Activated B cell treated with CpG ODN at 0.5 μM for 24 hours (primary cell): ENCODE measurements at regions not wholly inside any gene's neighbourhood (a gene's known extent, or its start where the extent isn't known, plus 50 kb on each side); places are given as distances from the start of the nearest gene placed in this dataset.

ENCODE experiments used
- ATAC-seq: fragments of 200-7000 bp; cut with Tn5 transposase; one replicate; pipeline ENCODE4 v1.10.0; 2021; ENCODE audit warnings: low read depth, mild to moderate bottlenecking, moderate library complexity
- CTCF ChIA-PET: fragments of 350-600 bp; sonication (Branson Sonifier 250); formaldehyde crosslinking; loops from one replicate; lab custom pipeline; 2021; ENCODE audit warnings: antibody characterized with exemption; lab: Charles Lee
- POLR2A ChIA-PET: fragments of 350-600 bp; sonication (Branson Sonifier 250); formaldehyde crosslinking; loops from one replicate; lab custom pipeline; 2021; ENCODE audit warnings: antibody characterized with exemption; lab: Charles Lee
- DNase-seq: peaks from one replicate; pipeline ENCODE4 v3.0.0; 2022
- H3K27ac Mint-ChIP-seq: one replicate; pipeline ENCODE4 v1.8.0; 2020; ENCODE audit warnings: mixed read lengths
- H3K27me3 Mint-ChIP-seq: one replicate; pipeline ENCODE4 v1.8.0; 2021; ENCODE audit warnings: mixed read lengths
- H3K36me3 Mint-ChIP-seq: one replicate; pipeline ENCODE4 v1.8.0; 2021; ENCODE audit warnings: low read depth, mixed read lengths
- H3K4me1 Mint-ChIP-seq: one replicate; pipeline ENCODE4 v1.8.0; 2021; ENCODE audit warnings: mixed read lengths
- H3K4me3 Mint-ChIP-seq: one replicate; pipeline ENCODE4 v1.8.0; 2020; ENCODE audit warnings: mild to moderate bottlenecking, mixed read lengths
- H3K9me3 Mint-ChIP-seq: one replicate; pipeline ENCODE4 v1.8.0; 2020; ENCODE audit warnings: mixed read lengths
- intact Hi-C: fragments of 100-400 bp; cut with micrococcal nuclease; formaldehyde crosslinking; loops from one replicate; pipeline ENCODE4 v1.15.1; 2024
- TF ChIP-seq, protein P1 (sequence below): fragments of 200-600 bp; IDR thresholded peaks from one replicate; pipeline ENCODE4 v1.8.0; 2022; ENCODE audit warnings: antibody characterized with exemption, mild to moderate bottlenecking

DNA sequence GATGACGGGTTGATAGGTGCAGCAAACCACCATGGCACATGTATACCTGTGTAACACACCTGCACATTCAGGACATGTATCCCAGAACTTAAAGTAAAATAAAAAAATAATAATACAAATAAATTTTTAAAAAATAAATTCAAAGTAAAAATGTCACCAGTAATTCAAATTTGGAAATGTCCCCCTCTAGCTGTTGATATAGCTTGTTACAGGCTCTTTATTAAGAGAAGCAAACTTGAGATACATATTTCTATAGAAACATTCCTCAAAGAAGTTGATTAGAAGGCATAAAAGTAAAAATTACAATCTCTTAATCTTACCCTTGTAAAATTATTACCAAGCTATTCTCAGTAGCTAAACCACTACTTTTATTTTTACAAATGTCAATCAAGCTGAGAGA is 1397.0 kb downstream of the FAM133A start:
- DNase-seq (no peak), ATAC-seq (no peak)
- H3K4me1 Mint-ChIP-seq: no peaks in the 10 kb centered on the region
- H3K4me3 Mint-ChIP-seq: no peak overlapping the region
- intact Hi-C loops: no loop called here
- ChIA-PET POLR2A (no interaction called here), CTCF (no interaction called here)
- no peaks in the 10 kb centered on the region for H3K27me3 Mint-ChIP-seq
- H3K36me3 Mint-ChIP-seq: no peaks in the 10 kb centered on the region
- H3K9me3 Mint-ChIP-seq: no peaks in the 10 kb centered on the region
- no peak overlapping the region for H3K27ac Mint-ChIP-seq
- TF ChIP-seq, protein P1, sequence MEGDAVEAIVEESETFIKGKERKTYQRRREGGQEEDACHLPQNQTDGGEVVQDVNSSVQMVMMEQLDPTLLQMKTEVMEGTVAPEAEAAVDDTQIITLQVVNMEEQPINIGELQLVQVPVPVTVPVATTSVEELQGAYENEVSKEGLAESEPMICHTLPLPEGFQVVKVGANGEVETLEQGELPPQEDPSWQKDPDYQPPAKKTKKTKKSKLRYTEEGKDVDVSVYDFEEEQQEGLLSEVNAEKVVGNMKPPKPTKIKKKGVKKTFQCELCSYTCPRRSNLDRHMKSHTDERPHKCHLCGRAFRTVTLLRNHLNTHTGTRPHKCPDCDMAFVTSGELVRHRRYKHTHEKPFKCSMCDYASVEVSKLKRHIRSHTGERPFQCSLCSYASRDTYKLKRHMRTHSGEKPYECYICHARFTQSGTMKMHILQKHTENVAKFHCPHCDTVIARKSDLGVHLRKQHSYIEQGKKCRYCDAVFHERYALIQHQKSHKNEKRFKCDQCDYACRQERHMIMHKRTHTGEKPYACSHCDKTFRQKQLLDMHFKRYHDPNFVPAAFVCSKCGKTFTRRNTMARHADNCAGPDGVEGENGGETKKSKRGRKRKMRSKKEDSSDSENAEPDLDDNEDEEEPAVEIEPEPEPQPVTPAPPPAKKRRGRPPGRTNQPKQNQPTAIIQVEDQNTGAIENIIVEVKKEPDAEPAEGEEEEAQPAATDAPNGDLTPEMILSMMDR: no peak

DNA sequence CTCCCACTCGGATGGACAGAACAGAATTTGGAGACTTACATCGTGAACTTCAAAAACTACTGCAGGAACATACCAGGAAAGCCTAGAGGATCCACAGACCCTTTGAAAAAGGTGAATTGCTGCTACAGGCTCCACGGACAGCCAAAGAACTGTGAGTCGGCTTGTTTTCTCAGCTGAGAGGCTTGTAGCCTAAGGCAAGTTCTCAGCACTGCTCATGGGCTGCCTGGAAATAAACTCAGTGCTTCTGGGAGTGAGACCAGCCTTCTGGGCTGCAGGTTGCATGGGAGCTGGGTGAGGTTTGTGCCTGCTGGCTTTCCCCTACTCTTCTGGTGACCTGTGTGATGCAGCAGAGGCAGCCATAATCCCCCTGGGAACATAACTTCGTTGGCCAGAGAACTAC is 1397.6 kb downstream of the FAM133A start:
- intact Hi-C loops: no loop called here

DNA sequence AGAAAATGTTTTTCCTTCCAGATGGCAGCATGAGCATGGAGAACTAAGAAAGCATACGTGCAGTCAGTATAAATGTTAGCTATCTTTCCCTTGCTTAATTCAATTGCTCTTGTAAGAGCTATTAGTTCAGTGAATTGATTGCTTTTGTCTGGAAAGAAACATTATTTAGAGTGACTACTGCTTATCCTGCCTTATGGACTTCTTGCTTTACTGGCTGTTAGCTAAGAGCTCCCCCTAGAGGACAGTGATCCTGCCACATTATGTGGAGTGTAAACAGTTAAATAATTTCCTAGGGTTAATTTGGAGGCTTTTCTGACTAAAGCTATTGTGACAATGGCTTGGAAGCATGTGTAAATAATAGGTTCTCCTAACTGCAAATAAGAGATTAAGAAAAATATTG is 1402.4 kb downstream of the FAM133A start:
- TF ChIP-seq, protein P1: no peak
- DNase-seq (no peak), ATAC-seq (no peak)
- ChIA-PET POLR2A (no interaction called here), CTCF (no interaction called here)
- Mint-ChIP-seq H3K9me3 (no peaks in the 10 kb centered on the region), H3K27ac (no peak overlapping the region), H3K27me3 (no peaks in the 10 kb centered on the region), H3K36me3 (no peaks in the 10 kb centered on the region), H3K4me1 (no peaks in the 10 kb centered on the region), H3K4me3 (no peak overlapping the region)
- intact Hi-C loops: no loop called here

More for the DNA sequence above, 1397.6 kb downstream of the FAM133A start:
- no peak for ATAC-seq
- H3K4me3 Mint-ChIP-seq: no peak overlapping the region
- no peaks in the 10 kb centered on the region for H3K4me1 Mint-ChIP-seq
- no peak for DNase-seq
- TF ChIP-seq, protein P1: no peak
- no peaks in the 10 kb centered on the region for H3K9me3 Mint-ChIP-seq
- ChIA-PET CTCF (no interaction called here), POLR2A (no interaction called here)
- no peak overlapping the region for H3K27ac Mint-ChIP-seq
- no peaks in the 10 kb centered on the region for H3K27me3 Mint-ChIP-seq
- no peaks in the 10 kb centered on the region for H3K36me3 Mint-ChIP-seq

DNA sequence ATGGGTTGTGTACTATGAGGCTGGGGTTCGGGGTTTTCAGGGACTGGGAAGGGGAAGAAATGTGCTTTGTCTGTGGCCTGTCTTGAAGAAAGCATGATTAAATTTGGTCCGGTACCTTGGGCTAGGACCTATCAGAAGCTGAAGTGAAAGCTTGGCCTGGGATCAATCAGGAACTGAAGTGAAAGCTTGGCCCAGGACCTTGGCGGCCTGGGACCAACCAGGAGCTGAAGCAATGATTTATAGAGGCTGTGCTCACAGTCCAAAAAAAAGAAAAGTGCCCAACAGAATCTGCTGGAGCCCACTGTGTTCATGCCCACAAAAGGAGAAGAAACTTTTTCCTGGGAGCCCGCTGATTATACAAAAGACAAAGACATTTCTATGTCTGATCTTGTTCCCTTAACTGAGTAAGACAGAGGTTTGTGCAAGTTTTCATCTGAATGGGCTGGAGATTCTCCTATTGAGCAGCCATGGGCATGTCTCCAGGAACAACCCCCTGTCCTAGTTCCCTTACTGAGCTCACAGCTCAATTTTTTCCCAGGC is 1427.9 kb downstream of the FAM133A start:
- DNase-seq: no peak
- no peak overlapping the region for H3K27ac Mint-ChIP-seq
- ChIA-PET POLR2A (no interaction called here), CTCF (no interaction called here)
- H3K9me3 Mint-ChIP-seq: no peaks in the 10 kb centered on the region
- no peak overlapping the region for H3K4me3 Mint-ChIP-seq
- H3K4me1 Mint-ChIP-seq: no peaks in the 10 kb centered on the region
- TF ChIP-seq, protein P1: no peak
- no peak for ATAC-seq
- H3K27me3 Mint-ChIP-seq: no peaks in the 10 kb centered on the region
- H3K36me3 Mint-ChIP-seq: no peaks in the 10 kb centered on the region
- intact Hi-C loops: no loop called here

DNA sequence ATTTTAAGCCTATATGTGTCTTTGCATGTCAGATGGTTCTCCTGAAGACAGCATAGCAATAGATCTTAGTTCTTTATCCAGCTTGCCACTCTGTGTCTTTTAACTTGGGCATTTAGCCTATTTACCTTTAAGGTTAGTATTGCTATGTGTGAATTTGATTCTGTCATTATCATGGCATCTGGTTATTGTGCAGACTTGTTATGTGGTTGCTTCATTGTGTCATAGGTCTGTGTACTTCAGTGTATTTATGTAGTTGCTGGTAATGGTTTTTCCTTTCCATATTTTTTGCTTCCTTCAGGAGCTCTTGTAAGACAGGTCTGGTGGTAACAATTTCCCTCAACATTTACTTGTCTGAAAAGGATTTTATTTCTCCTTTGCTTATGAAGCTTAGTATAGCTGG is 1443.5 kb downstream of the FAM133A start:
- TF ChIP-seq, protein P1: no peak
- DNase-seq (no peak), ATAC-seq (no peak)
- intact Hi-C loops: no loop called here
- Mint-ChIP-seq H3K27ac (no peak overlapping the region), H3K27me3 (no peaks in the 10 kb centered on the region), H3K4me1 (no peaks in the 10 kb centered on the region), H3K4me3 (no peak overlapping the region), H3K36me3 (no peaks in the 10 kb centered on the region), H3K9me3 (peaks cover 10% of the 10 kb centered on the region)
- ChIA-PET CTCF (no interaction called here), POLR2A (no interaction called here)
